ENCODE measurements at regions not wholly inside any gene's neighbourhood (a gene's known extent, or its start where the extent isn't known, plus 50 kb on each side); places are given as distances from the start of the nearest gene placed in this dataset.
"Not testable (repeated sequence)": the region's sequence is repeated elsewhere in the genome, so short reads cannot be mapped to it uniquely, and the experiment has no call there.

DNA sequence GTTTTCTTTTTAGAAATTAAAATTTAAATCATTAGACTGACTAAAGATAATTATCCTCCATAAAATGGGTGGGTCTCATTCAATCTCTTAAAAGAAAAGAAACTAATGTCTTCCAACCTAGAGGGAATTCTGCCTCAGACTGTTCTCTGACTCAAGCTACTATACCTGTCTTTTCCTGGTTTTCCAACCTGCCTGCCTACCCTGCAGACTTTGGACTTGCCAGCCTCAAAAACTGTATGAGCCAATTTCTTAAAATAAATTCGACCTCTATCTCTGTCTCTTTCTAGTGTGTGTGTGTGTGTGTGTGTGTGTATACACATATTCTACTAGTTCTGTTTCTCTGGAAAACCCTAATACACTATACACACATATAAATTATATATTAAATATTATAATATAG is 847.3 kb downstream of the PCDH17 start:
- no peak overlapping the region for H3K4me2 ChIP-seq (ENCODE audit: low read length)
- no peaks in the 10 kb centered on the region for H3K27me3 ChIP-seq (ENCODE audit: control insufficient read depth, insufficient read depth, low read length)
- H2AFZ ChIP-seq, result no peak overlapping the region
- H3K4me1 ChIP-seq, result no peaks in the 10 kb centered on the region
- H3K4me3 ChIP-seq (ENCODE audit: low read depth, low read length), result no peak overlapping the region
- H3K36me3 ChIP-seq (ENCODE audit: control insufficient read depth, insufficient read depth, low read length), result no peaks in the 10 kb centered on the region
- TF ChIP-seq, protein P1, sequence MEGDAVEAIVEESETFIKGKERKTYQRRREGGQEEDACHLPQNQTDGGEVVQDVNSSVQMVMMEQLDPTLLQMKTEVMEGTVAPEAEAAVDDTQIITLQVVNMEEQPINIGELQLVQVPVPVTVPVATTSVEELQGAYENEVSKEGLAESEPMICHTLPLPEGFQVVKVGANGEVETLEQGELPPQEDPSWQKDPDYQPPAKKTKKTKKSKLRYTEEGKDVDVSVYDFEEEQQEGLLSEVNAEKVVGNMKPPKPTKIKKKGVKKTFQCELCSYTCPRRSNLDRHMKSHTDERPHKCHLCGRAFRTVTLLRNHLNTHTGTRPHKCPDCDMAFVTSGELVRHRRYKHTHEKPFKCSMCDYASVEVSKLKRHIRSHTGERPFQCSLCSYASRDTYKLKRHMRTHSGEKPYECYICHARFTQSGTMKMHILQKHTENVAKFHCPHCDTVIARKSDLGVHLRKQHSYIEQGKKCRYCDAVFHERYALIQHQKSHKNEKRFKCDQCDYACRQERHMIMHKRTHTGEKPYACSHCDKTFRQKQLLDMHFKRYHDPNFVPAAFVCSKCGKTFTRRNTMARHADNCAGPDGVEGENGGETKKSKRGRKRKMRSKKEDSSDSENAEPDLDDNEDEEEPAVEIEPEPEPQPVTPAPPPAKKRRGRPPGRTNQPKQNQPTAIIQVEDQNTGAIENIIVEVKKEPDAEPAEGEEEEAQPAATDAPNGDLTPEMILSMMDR (IDR thresholded peaks at IDR 0.05), result no peak
- no peaks in the 10 kb centered on the region for H3K9me3 ChIP-seq (ENCODE audit: control insufficient read depth, low read length)
- no peak overlapping the region for H3K27ac ChIP-seq
- H3K79me2 ChIP-seq, result no peaks in the 10 kb centered on the region
- no peak overlapping the region for H3K9ac ChIP-seq

DNA sequence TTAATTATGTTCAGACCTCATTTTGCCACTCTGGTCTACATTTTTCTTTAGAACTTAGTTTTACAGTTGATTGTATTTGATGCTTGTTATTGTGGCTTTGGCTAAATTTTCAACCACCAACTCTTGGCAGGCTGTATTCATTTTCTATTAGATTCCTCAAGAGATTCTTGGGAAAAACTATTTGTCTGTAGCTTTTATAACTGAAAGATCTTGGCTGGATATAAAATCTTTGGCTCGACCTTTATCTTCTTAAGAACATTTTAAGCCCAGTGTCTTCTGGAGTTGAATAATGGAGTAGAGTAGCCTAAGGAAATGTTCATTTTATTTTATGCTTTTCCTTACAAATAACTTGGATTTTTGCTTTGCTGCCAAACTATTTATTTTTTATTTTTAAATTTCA is 848.5 kb downstream of the PCDH17 start:
- TF ChIP-seq, protein P1 (IDR thresholded peaks at IDR 0.05), result no peak
- Histone ChIP-seq H3K79me2 (no peaks in the 10 kb centered on the region), H2AFZ (no peak overlapping the region), H3K27me3 (ENCODE audit: control insufficient read depth, insufficient read depth, low read length) (no peaks in the 10 kb centered on the region), H3K27ac (no peak overlapping the region), H3K9ac (no peak overlapping the region), H3K4me1 (no peaks in the 10 kb centered on the region), H3K9me3 (ENCODE audit: control insufficient read depth, low read length) (no peaks in the 10 kb centered on the region), H3K4me3 (ENCODE audit: low read depth, low read length) (no peak overlapping the region), H3K4me2 (ENCODE audit: low read length) (no peak overlapping the region), H3K36me3 (ENCODE audit: control insufficient read depth, insufficient read depth, low read length) (no peaks in the 10 kb centered on the region)

DNA sequence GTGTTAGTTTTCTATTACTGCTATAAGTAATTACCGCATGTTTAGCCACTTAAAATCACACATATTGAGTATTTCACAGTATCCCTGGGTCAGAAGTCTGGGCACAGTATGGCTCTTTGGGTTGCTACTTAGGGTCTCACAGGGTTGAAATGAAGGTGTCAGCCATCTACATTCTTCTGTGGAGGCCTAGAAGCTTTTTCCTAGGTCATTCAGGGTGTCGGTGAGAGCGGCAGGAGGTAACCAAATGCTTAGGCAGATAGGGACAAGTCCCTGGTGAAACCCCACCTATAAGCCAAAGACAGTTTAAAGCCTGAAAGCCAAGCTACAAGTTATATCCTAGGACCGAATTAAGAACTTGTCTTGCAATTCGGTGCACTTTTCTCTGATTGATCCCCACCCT is 856.7 kb downstream of the PCDH17 start:
- H3K27ac ChIP-seq, result no peak overlapping the region
- H3K4me2 ChIP-seq (ENCODE audit: low read length), result no peak overlapping the region
- no peaks in the 10 kb centered on the region for H3K4me1 ChIP-seq
- no peaks in the 10 kb centered on the region for H3K9me3 ChIP-seq (ENCODE audit: control insufficient read depth, low read length)
- no peak overlapping the region for H3K9ac ChIP-seq
- no peaks in the 10 kb centered on the region for H3K79me2 ChIP-seq
- H3K4me3 ChIP-seq (ENCODE audit: low read depth, low read length), result no peak overlapping the region
- H3K36me3 ChIP-seq (ENCODE audit: control insufficient read depth, insufficient read depth, low read length), result no peaks in the 10 kb centered on the region
- TF ChIP-seq, protein P1 (IDR thresholded peaks at IDR 0.05), result no peak
- no peak overlapping the region for H2AFZ ChIP-seq
- H3K27me3 ChIP-seq (ENCODE audit: control insufficient read depth, insufficient read depth, low read length), result no peaks in the 10 kb centered on the region

DNA sequence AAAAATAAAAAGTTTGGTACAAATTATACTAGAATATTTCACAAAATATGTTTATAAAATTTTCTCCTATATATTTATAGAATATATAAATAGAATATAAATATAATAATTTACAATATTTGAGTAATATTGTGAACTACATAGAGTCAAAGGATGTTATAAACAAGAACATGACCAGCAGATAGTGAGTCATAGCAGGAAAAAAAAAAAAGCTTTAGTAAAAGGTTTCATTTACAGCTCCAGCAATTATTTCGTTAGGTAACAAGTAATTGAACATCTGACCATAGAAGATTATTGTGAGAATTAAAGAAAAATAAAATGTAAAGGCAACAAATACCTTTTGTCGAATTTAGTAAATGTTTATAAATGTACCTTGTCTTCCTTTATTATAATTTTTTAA is 864.1 kb downstream of the PCDH17 start:
- H3K27me3 ChIP-seq (ENCODE audit: control insufficient read depth, insufficient read depth, low read length), result no peaks in the 10 kb centered on the region
- H3K27ac ChIP-seq, result no peak overlapping the region
- H3K36me3 ChIP-seq (ENCODE audit: control insufficient read depth, insufficient read depth, low read length), result no peaks in the 10 kb centered on the region
- no peak overlapping the region for H3K9ac ChIP-seq
- TF ChIP-seq, protein P1 (IDR thresholded peaks at IDR 0.05), result no peak
- H3K4me2 ChIP-seq (ENCODE audit: low read length), result no peak overlapping the region
- H3K9me3 ChIP-seq (ENCODE audit: control insufficient read depth, low read length), result no peaks in the 10 kb centered on the region
- H3K79me2 ChIP-seq, result no peaks in the 10 kb centered on the region
- no peak overlapping the region for H3K4me3 ChIP-seq (ENCODE audit: low read depth, low read length)
- H3K4me1 ChIP-seq, result no peaks in the 10 kb centered on the region
- H2AFZ ChIP-seq, result no peak overlapping the region

DNA sequence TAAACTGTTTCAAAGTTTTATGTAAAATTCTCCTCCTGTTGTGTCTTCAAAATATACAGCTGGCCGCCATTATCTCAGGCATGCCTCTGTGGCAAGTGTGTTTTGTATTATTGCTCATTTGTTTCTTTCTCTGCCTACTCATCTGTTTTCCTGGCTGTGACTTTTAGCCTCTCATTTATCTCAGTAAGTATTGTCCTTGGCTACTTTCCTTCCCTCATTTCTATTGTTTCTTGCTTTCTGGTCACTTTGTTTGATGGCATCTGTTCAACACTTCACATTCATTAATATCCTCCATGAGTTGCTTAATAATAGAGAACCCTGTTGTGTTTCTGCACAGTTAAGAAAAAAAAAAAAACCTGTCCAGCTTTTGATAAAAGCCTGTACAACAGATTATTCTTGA is 869.4 kb downstream of the PCDH17 start:
- Histone ChIP-seq H3K4me2 (ENCODE audit: low read length) (no peak overlapping the region), H2AFZ (no peak overlapping the region), H3K9ac (no peak overlapping the region), H3K36me3 (ENCODE audit: control insufficient read depth, insufficient read depth, low read length) (no peaks in the 10 kb centered on the region), H3K27ac (no peak overlapping the region), H3K4me3 (ENCODE audit: low read depth, low read length) (no peak overlapping the region), H3K9me3 (ENCODE audit: control insufficient read depth, low read length) (no peaks in the 10 kb centered on the region), H3K27me3 (ENCODE audit: control insufficient read depth, insufficient read depth, low read length) (no peaks in the 10 kb centered on the region), H3K79me2 (no peaks in the 10 kb centered on the region), H3K4me1 (no peaks in the 10 kb centered on the region)
- TF ChIP-seq, protein P1 (IDR thresholded peaks at IDR 0.05), result no peak

DNA sequence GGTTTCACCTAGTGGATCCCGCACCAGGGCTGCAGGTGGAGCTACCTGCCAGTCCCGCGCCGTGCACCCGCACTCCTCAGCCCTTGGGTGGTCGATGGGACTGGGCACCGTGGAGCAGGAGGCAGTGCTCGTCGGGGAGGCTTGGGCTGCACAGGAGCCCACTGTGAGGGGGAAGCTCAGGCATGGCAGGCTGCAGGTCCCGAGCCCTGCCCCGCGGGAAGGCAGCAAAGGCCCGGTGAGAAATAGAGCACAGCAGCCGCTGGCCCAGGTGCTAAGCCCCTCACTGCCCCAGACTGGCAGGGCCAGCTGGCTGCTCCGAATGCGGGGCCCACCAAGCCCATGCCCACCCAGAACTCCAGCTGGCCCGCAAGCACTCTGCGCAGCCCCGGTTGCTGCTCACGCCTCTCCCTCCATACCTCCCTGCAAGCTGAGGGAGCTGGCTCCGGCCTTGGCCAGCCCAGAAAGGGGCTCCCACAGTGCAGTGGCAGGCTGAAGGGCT is 872.7 kb downstream of the PCDH17 start:
- not testable (repeated sequence) for H3K79me2 ChIP-seq; H3K27ac ChIP-seq; H3K36me3 ChIP-seq (ENCODE audit: control insufficient read depth, insufficient read depth, low read length); H3K27me3 ChIP-seq (ENCODE audit: control insufficient read depth, insufficient read depth, low read length); H3K4me1 ChIP-seq; H3K9ac ChIP-seq; H3K9me3 ChIP-seq (ENCODE audit: control insufficient read depth, low read length); H2AFZ ChIP-seq; H3K4me2 ChIP-seq (ENCODE audit: low read length); H3K4me3 ChIP-seq (ENCODE audit: low read depth, low read length)

DNA sequence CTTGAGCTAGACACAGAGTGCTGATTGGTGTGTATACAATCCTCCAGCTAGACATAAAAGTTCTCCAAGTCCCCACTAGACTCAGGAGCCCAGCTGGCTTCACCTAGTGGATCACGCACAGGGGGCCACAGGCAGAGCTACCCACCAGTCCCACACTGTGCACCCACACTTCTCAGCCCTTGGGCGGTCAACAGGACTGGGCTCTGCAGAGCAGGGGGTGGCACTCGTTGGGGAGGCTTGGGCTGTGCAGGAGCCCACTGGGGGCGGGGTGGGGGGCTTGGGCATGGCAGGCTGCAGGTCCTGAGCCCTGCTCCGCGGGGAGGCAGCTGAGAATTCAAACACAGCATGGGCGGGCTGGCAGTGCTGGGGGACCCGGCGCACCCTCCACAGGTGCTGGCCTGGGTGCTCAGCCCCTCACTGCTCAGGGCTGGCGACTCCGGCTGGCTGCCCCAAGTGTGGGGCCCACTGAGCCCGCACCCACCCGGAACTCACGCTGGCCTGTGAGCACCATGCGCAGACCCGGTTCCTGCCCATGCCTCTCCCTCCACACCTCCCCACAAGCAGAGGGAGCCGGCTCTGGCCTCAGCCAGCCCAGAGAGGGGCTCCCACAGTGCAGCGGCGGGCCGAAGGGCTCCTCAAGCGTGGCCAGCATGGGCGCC is 873.8 kb downstream of the PCDH17 start:
- not testable (repeated sequence) for H3K27me3 ChIP-seq (ENCODE audit: control insufficient read depth, insufficient read depth, low read length); H3K27ac ChIP-seq; H3K79me2 ChIP-seq; H3K4me1 ChIP-seq; H3K4me3 ChIP-seq (ENCODE audit: low read depth, low read length); H3K36me3 ChIP-seq (ENCODE audit: control insufficient read depth, insufficient read depth, low read length); H2AFZ ChIP-seq; H3K9me3 ChIP-seq (ENCODE audit: control insufficient read depth, low read length); H3K9ac ChIP-seq; H3K4me2 ChIP-seq (ENCODE audit: low read length)
